Osteoblast (primary cell): ENCODE measurements at regions not wholly inside any gene's neighbourhood (a gene's known extent, or its start where the extent isn't known, plus 50 kb on each side); places are given as distances from the start of the nearest gene placed in this dataset.

Experiments used
- DNase-seq: peaks from one replicate; pipeline ENCODE4 v3.0.0; 2011; ENCODE audit warnings: low spot score, mixed read lengths; ENCODE audit not compliant: insufficient read length; ENCODE audit errors: missing footprints
- H2AFZ ChIP-seq: 2 replicates; pipeline ENCODE4 v1.6.0; 2011; ENCODE audit warnings: mild to moderate bottlenecking, low read length
- H3K27ac ChIP-seq: 2 replicates; pipeline ENCODE4 v1.5.1; 2011; ENCODE audit warnings: mild to moderate bottlenecking, low read depth, low read length, moderate library complexity
- H3K27me3 ChIP-seq: 2 replicates; pipeline ENCODE4 v1.6.0; 2012; ENCODE audit warnings: mild to moderate bottlenecking, control low read depth, inconsistent platforms, low read length, moderate library complexity; ENCODE audit not compliant: insufficient read depth
- H3K36me3 ChIP-seq: 2 replicates; pipeline ENCODE4 v1.5.1; 2011; ENCODE audit warnings: mild to moderate bottlenecking, low read length, control low read depth, moderate library complexity; ENCODE audit not compliant: insufficient read depth
- H3K4me1 ChIP-seq: 2 replicates; pipeline ENCODE4 v1.5.1; 2011; ENCODE audit warnings: mild to moderate bottlenecking, low read length, control low read depth, moderate library complexity; ENCODE audit not compliant: insufficient read depth
- H3K4me2 ChIP-seq: 2 replicates; pipeline ENCODE4 v1.6.0; 2011; ENCODE audit warnings: mild to moderate bottlenecking, low read length; ENCODE audit not compliant: insufficient read depth
- H3K4me3 ChIP-seq: fragments of 200-600 bp; sonication (generic); 3 replicates; pipeline ENCODE4 v1.5.1; 2012; ENCODE audit warnings: mild to moderate bottlenecking, low read length, inconsistent platforms; ENCODE audit not compliant: insufficient read depth
- H3K79me2 ChIP-seq: 2 replicates; pipeline ENCODE4 v1.6.0; 2012; ENCODE audit warnings: mild to moderate bottlenecking, low read length, control low read depth, inconsistent platforms; ENCODE audit not compliant: insufficient read depth
- H3K9me3 ChIP-seq: 2 replicates; pipeline ENCODE4 v1.5.1; 2011; ENCODE audit warnings: low read depth, low read length, control low read depth
- H4K20me1 ChIP-seq: 2 replicates; pipeline ENCODE4 v1.6.0; 2012; ENCODE audit warnings: mild to moderate bottlenecking, low read length, control low read depth; ENCODE audit not compliant: insufficient read depth
- TF ChIP-seq, protein P1 (sequence below): IDR thresholded peaks from 2 replicates; pipeline ENCODE4 v1.5.1; 2011; ENCODE audit warnings: mild to moderate bottlenecking, low read depth, low read length, moderate library complexity; ENCODE audit errors: extremely low read depth

DNA sequence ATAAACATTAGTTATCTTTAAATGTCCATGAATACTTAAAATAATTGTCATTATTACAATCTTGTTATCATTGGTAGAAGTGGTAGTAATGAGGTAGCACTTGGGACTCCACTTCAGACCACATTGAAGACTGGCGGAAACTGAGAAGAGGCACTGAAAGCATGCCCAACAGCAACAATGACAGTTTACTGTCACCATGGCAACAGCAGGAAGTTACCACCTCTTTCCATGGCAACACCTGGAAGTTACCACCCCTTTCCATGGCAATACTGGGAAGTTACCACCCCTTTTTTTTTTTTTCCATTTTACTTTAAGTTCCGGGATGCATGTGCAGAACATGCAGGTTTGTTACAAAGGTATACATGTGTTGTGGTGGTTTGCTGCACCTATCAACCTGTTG is 494.9 kb upstream of the RBFOX1 start:
- H2AFZ ChIP-seq = no peak overlapping the region
- H3K27ac ChIP-seq = no peak overlapping the region
- TF ChIP-seq, protein P1, sequence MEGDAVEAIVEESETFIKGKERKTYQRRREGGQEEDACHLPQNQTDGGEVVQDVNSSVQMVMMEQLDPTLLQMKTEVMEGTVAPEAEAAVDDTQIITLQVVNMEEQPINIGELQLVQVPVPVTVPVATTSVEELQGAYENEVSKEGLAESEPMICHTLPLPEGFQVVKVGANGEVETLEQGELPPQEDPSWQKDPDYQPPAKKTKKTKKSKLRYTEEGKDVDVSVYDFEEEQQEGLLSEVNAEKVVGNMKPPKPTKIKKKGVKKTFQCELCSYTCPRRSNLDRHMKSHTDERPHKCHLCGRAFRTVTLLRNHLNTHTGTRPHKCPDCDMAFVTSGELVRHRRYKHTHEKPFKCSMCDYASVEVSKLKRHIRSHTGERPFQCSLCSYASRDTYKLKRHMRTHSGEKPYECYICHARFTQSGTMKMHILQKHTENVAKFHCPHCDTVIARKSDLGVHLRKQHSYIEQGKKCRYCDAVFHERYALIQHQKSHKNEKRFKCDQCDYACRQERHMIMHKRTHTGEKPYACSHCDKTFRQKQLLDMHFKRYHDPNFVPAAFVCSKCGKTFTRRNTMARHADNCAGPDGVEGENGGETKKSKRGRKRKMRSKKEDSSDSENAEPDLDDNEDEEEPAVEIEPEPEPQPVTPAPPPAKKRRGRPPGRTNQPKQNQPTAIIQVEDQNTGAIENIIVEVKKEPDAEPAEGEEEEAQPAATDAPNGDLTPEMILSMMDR = no peak
- H3K27me3 ChIP-seq = no peaks in the 10 kb centered on the region
- DNase-seq = no peak
- H3K4me3 ChIP-seq = no peak overlapping the region
- H3K4me2 ChIP-seq = no peak overlapping the region
- H3K9me3 ChIP-seq = no peaks in the 10 kb centered on the region
- H3K36me3 ChIP-seq = no peaks in the 10 kb centered on the region
- H3K79me2 ChIP-seq = no peaks in the 10 kb centered on the region
- no peaks in the 10 kb centered on the region for H4K20me1 ChIP-seq
- no peaks in the 10 kb centered on the region for H3K4me1 ChIP-seq

DNA sequence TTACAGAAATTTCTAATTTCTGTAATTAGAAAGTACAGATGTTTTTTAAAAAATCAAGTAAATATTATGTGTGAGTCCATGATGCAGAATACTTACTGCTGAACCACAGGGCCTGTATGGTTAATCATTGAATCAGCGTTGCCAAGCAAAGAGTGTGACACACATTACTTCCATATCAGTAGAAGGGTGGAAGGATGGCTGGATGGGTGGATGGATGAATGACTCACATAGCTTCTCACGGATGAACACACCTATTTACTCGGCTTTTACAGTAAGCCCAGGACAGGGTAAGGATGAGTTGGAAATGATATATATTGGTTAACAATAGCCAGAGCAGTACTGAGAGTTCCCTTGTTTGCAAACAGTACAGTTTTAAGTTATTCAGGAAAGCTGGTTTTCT is 495.9 kb upstream of the RBFOX1 start:
- DNase-seq = no peak

DNA sequence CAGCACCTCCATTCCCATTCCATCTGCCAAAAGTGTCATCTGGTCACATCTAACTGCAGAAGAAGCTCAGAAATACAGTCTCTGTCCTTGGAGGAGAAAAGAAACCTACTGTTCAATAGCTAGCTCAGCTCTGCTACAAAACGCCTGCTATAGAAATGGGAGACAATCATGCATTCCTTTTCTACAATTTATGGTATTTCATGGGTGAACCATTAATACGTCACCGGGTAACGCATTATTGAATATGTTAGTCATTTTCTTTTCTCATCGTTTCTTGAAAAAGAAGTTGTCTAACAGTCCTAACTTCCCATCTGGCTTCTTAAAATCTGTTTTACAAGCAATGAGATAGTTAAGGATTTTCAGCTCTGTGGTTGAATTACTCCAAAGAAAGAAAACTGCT is 496.7 kb upstream of the RBFOX1 start:
- no peaks in the 10 kb centered on the region for H3K27me3 ChIP-seq
- TF ChIP-seq, protein P1 = no peak
- H3K4me3 ChIP-seq = no peak overlapping the region
- H4K20me1 ChIP-seq = no peaks in the 10 kb centered on the region
- DNase-seq = no peak
- H3K4me1 ChIP-seq = no peaks in the 10 kb centered on the region
- H3K36me3 ChIP-seq = no peaks in the 10 kb centered on the region
- no peaks in the 10 kb centered on the region for H3K79me2 ChIP-seq
- no peaks in the 10 kb centered on the region for H3K9me3 ChIP-seq
- H3K4me2 ChIP-seq = no peak overlapping the region
- H3K27ac ChIP-seq = no peak overlapping the region
- H2AFZ ChIP-seq = no peak overlapping the region

More for the DNA sequence above, 495.9 kb upstream of the RBFOX1 start:
- H2AFZ ChIP-seq = no peak overlapping the region
- H3K27me3 ChIP-seq = no peaks in the 10 kb centered on the region
- no peak overlapping the region for H3K4me2 ChIP-seq
- TF ChIP-seq, protein P1 = no peak
- no peaks in the 10 kb centered on the region for H3K4me1 ChIP-seq
- no peaks in the 10 kb centered on the region for H3K9me3 ChIP-seq
- H3K79me2 ChIP-seq = no peaks in the 10 kb centered on the region
- H3K4me3 ChIP-seq = no peak overlapping the region
- H3K27ac ChIP-seq = no peak overlapping the region
- H4K20me1 ChIP-seq = no peaks in the 10 kb centered on the region
- no peaks in the 10 kb centered on the region for H3K36me3 ChIP-seq

DNA sequence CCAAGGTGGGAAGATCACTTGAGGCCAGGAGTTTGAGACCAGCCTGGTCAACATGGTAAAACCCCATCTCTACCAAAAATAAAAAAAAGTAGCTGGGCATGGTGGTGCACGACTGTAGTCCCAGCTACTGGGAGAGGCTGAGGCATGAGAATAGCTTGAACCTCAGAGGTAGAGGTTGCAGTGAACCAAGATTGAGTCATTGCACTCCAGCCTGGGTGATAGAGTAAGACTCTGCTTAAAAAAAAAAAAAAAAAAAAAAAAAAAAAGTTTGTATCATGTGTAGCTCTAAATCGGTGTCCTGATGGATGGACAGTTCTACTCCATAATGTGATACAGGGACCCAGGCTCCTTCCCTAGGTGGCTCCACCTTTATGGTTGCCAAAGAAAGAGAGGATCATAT is 497.1 kb upstream of the RBFOX1 start:
- Histone ChIP-seq H3K9me3 (no peaks in the 10 kb centered on the region), H3K27ac (no peak overlapping the region), H2AFZ (no peak overlapping the region), H3K4me3 (no peak overlapping the region), H3K36me3 (no peaks in the 10 kb centered on the region), H3K79me2 (no peaks in the 10 kb centered on the region), H3K4me1 (no peaks in the 10 kb centered on the region), H3K4me2 (no peak overlapping the region), H4K20me1 (no peaks in the 10 kb centered on the region), H3K27me3 (no peaks in the 10 kb centered on the region)
- DNase-seq = no peak
- TF ChIP-seq, protein P1 = no peak
